C1 segment of cervical spinal cord (tissue), 14 donors: ENCODE measurements at regions not wholly inside any gene's neighbourhood (a gene's known extent, or its start where the extent isn't known, plus 50 kb on each side); places are given as distances from the start of the nearest gene placed in this dataset.
"Not testable (repeated sequence)": the region's sequence is repeated elsewhere in the genome, so short reads cannot be mapped to it uniquely, and the experiment has no call there.

ENCODE experiments used
- DNase-seq, 14 donors: peaks; one replicate each; lab custom pipeline; 2025; lab: John Stamatoyannopoulos, UW

- no peak for DNase-seq
These were observed 440.4 kb upstream of the GRIN3A start for GRCh38 chr9:102178811-102179210.

GRCh38 chr9:102174202-102174601 is 435.8 kb upstream of the GRIN3A start:
- DNase-seq = not testable (repeated sequence)

- no peak for DNase-seq
These were observed 425.8 kb upstream of the GRIN3A start for GRCh38 chr9:102164247-102164646.

- not testable (repeated sequence) for DNase-seq
These were observed 414.6 kb upstream of the GRIN3A start for GRCh38 chr9:102153081-102153480.

- no peak for DNase-seq
These were observed 397.3 kb upstream of the GRIN3A start for GRCh38 chr9:102135768-102136167.

- no peak for DNase-seq
These were observed 386.0 kb upstream of the GRIN3A start for GRCh38 chr9:102124465-102124864.

GRCh38 chr9:102114557-102114956 is 376.1 kb upstream of the GRIN3A start:
- no peak for DNase-seq

- no peak for DNase-seq
These were observed 374.7 kb upstream of the GRIN3A start for GRCh38 chr9:102113191-102113590.

- DNase-seq = no peak
These were observed 368.0 kb upstream of the GRIN3A start for GRCh38 chr9:102106439-102106838.

GRCh38 chr9:102101723-102102122 is 363.3 kb upstream of the GRIN3A start:
- no peak for DNase-seq

GRCh38 chr9:102087141-102087540 is 348.7 kb upstream of the GRIN3A start:
- no peak for DNase-seq

GRCh38 chr9:102085548-102085947 is 347.1 kb upstream of the GRIN3A start:
- DNase-seq = no peak

- no peak for DNase-seq
These were observed 333.8 kb upstream of the GRIN3A start for GRCh38 chr9:102072059-102072764.

- no peak for DNase-seq
These were observed 331.5 kb upstream of the GRIN3A start for GRCh38 chr9:102069969-102070368.

- no peak for DNase-seq
These were observed 316.4 kb upstream of the GRIN3A start for GRCh38 chr9:102054811-102055210.

- DNase-seq = no peak
These were observed 311.3 kb upstream of the GRIN3A start for GRCh38 chr9:102049586-102050246.

GRCh38 chr9:102047549-102047948 is 309.1 kb upstream of the GRIN3A start:
- DNase-seq = no peak

GRCh38 chr9:102044133-102044532 is 305.7 kb upstream of the GRIN3A start:
- no peak for DNase-seq

GRCh38 chr9:102038006-102038405 is 299.6 kb upstream of the GRIN3A start:
- no peak for DNase-seq

GRCh38 chr9:102035929-102036328 is 297.5 kb upstream of the GRIN3A start:
- no peak for DNase-seq

GRCh38 chr9:102032614-102033013 is 294.2 kb upstream of the GRIN3A start:
- no peak for DNase-seq

- DNase-seq = no peak
These were observed 262.5 kb upstream of the GRIN3A start for GRCh38 chr9:102000956-102001355.

GRCh38 chr9:101999441-101999840 is 261.0 kb upstream of the GRIN3A start:
- DNase-seq = no peak
